H9 (cell line): ENCODE measurements at regions not wholly inside any gene's neighbourhood (a gene's known extent, or its start where the extent isn't known, plus 50 kb on each side); places are given as distances from the start of the nearest gene placed in this dataset.

ENCODE experiments used
- DNase-seq: peaks from one replicate; pipeline ENCODE4 v3.0.0-alpha.2; 2017
- H2AFZ ChIP-seq: one replicate; pipeline ENCODE4 v1.6.1; 2013; ENCODE audit warnings: mild to moderate bottlenecking, low read length, control low read depth, moderate library complexity
- H2AK5ac ChIP-seq: 2 replicates; pipeline ENCODE4 v1.6.1; 2013; ENCODE audit warnings: low read length, control low read depth, mixed read lengths; ENCODE audit not compliant: insufficient read length
- H2BK120ac ChIP-seq: one replicate; pipeline ENCODE4 v1.6.1; 2013; ENCODE audit warnings: low read depth, mild to moderate bottlenecking, low read length, control low read depth, inconsistent platforms; ENCODE audit not compliant: poor library complexity, severe bottlenecking
- H2BK12ac ChIP-seq: 2 replicates; pipeline ENCODE4 v1.6.1; 2013; ENCODE audit warnings: low read length, control low read depth, mixed read lengths, low read depth; ENCODE audit not compliant: insufficient read length
- H2BK15ac ChIP-seq: 2 replicates; pipeline ENCODE4 v1.6.1; 2013; ENCODE audit warnings: low read depth, low read length, control low read depth
- H2BK20ac ChIP-seq: one replicate; pipeline ENCODE4 v1.6.1; 2013; ENCODE audit warnings: low read depth, mild to moderate bottlenecking, low read length, control low read depth, inconsistent platforms; ENCODE audit not compliant: poor library complexity, severe bottlenecking
- H2BK5ac ChIP-seq: 2 replicates; pipeline ENCODE4 v1.6.1; 2013; ENCODE audit warnings: low read length, control low read depth, mixed read lengths; ENCODE audit not compliant: insufficient read length
- H3K14ac ChIP-seq: 2 replicates; pipeline ENCODE4 v1.6.1; 2013; ENCODE audit warnings: low read length, control low read depth; ENCODE audit not compliant: insufficient read depth
- H3K18ac ChIP-seq: 2 replicates; pipeline ENCODE4 v1.6.1; 2013; ENCODE audit warnings: low read depth, mild to moderate bottlenecking, mixed read lengths, low read length, control low read depth; ENCODE audit not compliant: insufficient read length
- H3K23ac ChIP-seq: 2 replicates; pipeline ENCODE4 v1.6.1; 2013; ENCODE audit warnings: low read length, control low read depth, mixed read lengths, low read depth; ENCODE audit not compliant: insufficient read length
- H3K23me2 ChIP-seq: 2 replicates; pipeline ENCODE4 v1.6.1; 2013; ENCODE audit warnings: low read depth, mild to moderate bottlenecking, mixed read lengths, low read length, control low read depth; ENCODE audit not compliant: insufficient read length, poor library complexity, severe bottlenecking
- H3K27ac ChIP-seq: 2 replicates; pipeline ENCODE4 v1.5.1; 2013; ENCODE audit warnings: low read length, control low read depth, mixed read lengths, low read depth; ENCODE audit not compliant: insufficient read length
- H3K27me3 ChIP-seq: 2 replicates; pipeline ENCODE4 v1.6.1; 2013; ENCODE audit warnings: low read length, control low read depth, inconsistent platforms; ENCODE audit not compliant: insufficient read depth
- H3K4ac ChIP-seq: 2 replicates; pipeline ENCODE4 v1.6.1; 2013; ENCODE audit warnings: low read depth, mild to moderate bottlenecking, control low read depth, inconsistent platforms, low read length, moderate library complexity
- H3K4me1 ChIP-seq: 2 replicates; pipeline ENCODE4 v1.6.1; 2013; ENCODE audit warnings: low read length, control low read depth, inconsistent platforms; ENCODE audit not compliant: insufficient read depth
- H3K4me2 ChIP-seq: 2 replicates; pipeline ENCODE4 v1.6.1; 2013; ENCODE audit warnings: low read length, control low read depth, mixed read lengths; ENCODE audit not compliant: insufficient read length, insufficient read depth
- H3K56ac ChIP-seq: 2 replicates; pipeline ENCODE4 v1.6.1; 2013; ENCODE audit warnings: low read depth, mild to moderate bottlenecking, mixed read lengths, low read length, control low read depth; ENCODE audit not compliant: insufficient read length
- H3K79me1 ChIP-seq: 2 replicates; pipeline ENCODE4 v1.6.1; 2013; ENCODE audit warnings: low read depth, mild to moderate bottlenecking, moderate library complexity, low read length, control low read depth, inconsistent platforms; ENCODE audit not compliant: insufficient read depth, poor library complexity, severe bottlenecking
- H3K79me2 ChIP-seq: 2 replicates; pipeline ENCODE4 v1.6.1; 2013; ENCODE audit warnings: low read length, control low read depth, inconsistent platforms; ENCODE audit not compliant: insufficient read depth
- H3K9ac ChIP-seq: 2 replicates; pipeline ENCODE4 v1.6.1; 2013; ENCODE audit warnings: low read length, control low read depth, mixed read lengths; ENCODE audit not compliant: insufficient read length; ENCODE audit errors: extremely low read depth
- H3K9me3 ChIP-seq: one replicate; pipeline ENCODE4 v1.6.1; 2013; ENCODE audit warnings: low read depth, low read length, inconsistent platforms; ENCODE audit not compliant: control insufficient read depth
- H3T11ph ChIP-seq: one replicate; pipeline ENCODE4 v1.6.1; 2013; ENCODE audit warnings: mild to moderate bottlenecking, low read length, control low read depth, inconsistent platforms
- H4K20me1 ChIP-seq: one replicate; pipeline ENCODE4 v1.6.1; 2013; ENCODE audit not compliant: control insufficient read depth, insufficient read length, insufficient read depth
- H4K5ac ChIP-seq: 2 replicates; pipeline ENCODE4 v1.6.1; 2013; ENCODE audit warnings: low read depth, mild to moderate bottlenecking, mixed read lengths, low read length, control low read depth; ENCODE audit not compliant: insufficient read length
- H4K8ac ChIP-seq: replicated peaks from 2 replicates; pipeline ENCODE4 v1.6.1; 2013; ENCODE audit warnings: low read length, control low read depth, mixed read lengths, low read depth; ENCODE audit not compliant: insufficient read length
- H4K91ac ChIP-seq: 2 replicates; pipeline ENCODE4 v1.6.1; 2013; ENCODE audit warnings: low read depth, mild to moderate bottlenecking, moderate library complexity, mixed read lengths, low read length, control low read depth; ENCODE audit not compliant: insufficient read length
- H3K27ac Mint-ChIP-seq, 3 experiments: 2 replicates in 2 of 3; 3 replicates in 1 of 3; pipeline ENCODE4 v1.8.0; 2020 to 2021; ENCODE audit warnings: mixed read lengths in 3 of 3, mild to moderate bottlenecking in 1 of 3, moderate library complexity in 1 of 3
- H3K27me3 Mint-ChIP-seq: 2 replicates; pipeline ENCODE4 v1.8.0; 2021; ENCODE audit warnings: low read depth, mild to moderate bottlenecking, moderate library complexity, mixed read lengths
- H3K36me3 Mint-ChIP-seq, 3 experiments: 2 replicates in 2 of 3; 3 replicates in 1 of 3; pipeline ENCODE4 v1.8.0; 2020 to 2021; ENCODE audit warnings: low read depth in 3 of 3, mixed read lengths in 3 of 3; ENCODE audit not compliant: insufficient read depth in 1 of 3
- H3K4me1 Mint-ChIP-seq, 2 experiments: 2 replicates each; pipeline ENCODE4 v1.8.0; 2020; ENCODE audit warnings: mixed read lengths in 2 of 2
- H3K4me3 Mint-ChIP-seq, 2 experiments: 2 replicates in 1 of 2; 3 replicates in 1 of 2; pipeline ENCODE4 v1.8.0; 2020 to 2021; ENCODE audit warnings: mild to moderate bottlenecking in 2 of 2, mixed read lengths in 2 of 2, moderate library complexity in 1 of 2
- H3K9me3 Mint-ChIP-seq, 2 experiments: 2 replicates in 1 of 2; 3 replicates in 1 of 2; pipeline ENCODE4 v1.8.0; 2020; ENCODE audit warnings: mild to moderate bottlenecking in 2 of 2, mixed read lengths in 2 of 2, moderate library complexity in 1 of 2
- WGBS: extraction: QIAGEN DNeasy Blood & Tissue Kit; methylation state at CpG from one replicate; pipeline ENCODE4 v1.1.7; 2013; ENCODE audit warnings: missing lambda C conversion rate, low lambda C conversion rate, mixed read lengths; ENCODE audit not compliant: insufficient read length; ENCODE audit errors: extremely low coverage; 5-methylcytosine and 5-hydroxymethylcytosine counted together
- TF ChIP-seq, protein P1 (sequence below): fragments of 200-600 bp; sonication (generic); conservative IDR thresholded peaks from 3 replicates; pipeline ENCODE4 v1.8.0; 2021; ENCODE audit warnings: antibody characterized with exemption, mild to moderate bottlenecking

DNA sequence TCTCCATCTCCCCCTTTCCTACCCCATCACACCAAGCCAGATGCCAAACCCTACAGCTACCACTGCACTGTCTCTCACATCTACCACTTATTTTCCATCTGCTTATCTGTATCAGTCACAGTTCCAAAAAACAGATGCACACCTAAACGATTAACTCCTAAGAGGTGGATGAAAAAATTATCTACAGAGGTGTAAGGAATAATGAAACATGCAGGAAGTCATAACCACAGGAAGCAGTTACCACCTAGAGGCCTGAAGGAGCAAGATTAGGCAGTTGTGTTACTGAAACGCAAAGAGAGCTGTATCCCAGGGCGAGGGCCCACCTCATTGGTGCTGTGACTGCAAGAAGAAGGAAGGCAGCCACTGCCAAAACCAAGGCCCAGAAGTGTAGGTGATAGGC, 87.8 kb upstream of the FAM241A start:
- Histone ChIP-seq H3K4ac (no peak overlapping the region), H2BK5ac (no peak overlapping the region), H3K4me2 (no peak overlapping the region), H3K27ac (no peak overlapping the region), H2BK20ac (no peak overlapping the region), H3K9ac (no peak overlapping the region), H4K20me1 (no peaks in the 10 kb centered on the region), H3K23me2 (no peaks in the 10 kb centered on the region), H3K4me1 (peaks cover 3% of the 10 kb centered on the region; the same call in 1 of the 2 replicates), H3K79me2 (no peaks in the 10 kb centered on the region), H4K5ac (no peak overlapping the region), H3K14ac (no peak overlapping the region), H4K8ac (no peak overlapping the region), H2BK15ac (no peak overlapping the region), H3K79me1 (no peaks in the 10 kb centered on the region), H2AFZ (no peak overlapping the region), H2AK5ac (no peak overlapping the region), H3K23ac (no peak overlapping the region), H2BK120ac (no peak overlapping the region), H3K9me3 (no peaks in the 10 kb centered on the region), H2BK12ac (no peak overlapping the region), H3T11ph (no peak overlapping the region), H3K27me3 (no peaks in the 10 kb centered on the region), H3K18ac (no peak overlapping the region), H3K56ac (no peak overlapping the region), H4K91ac (no peak overlapping the region)
- no peak for DNase-seq
- H3K27ac Mint-ChIP-seq = no peak overlapping the region
- peaks cover 0 to 4% of the 10 kb centered on the region in 2 experiments; a peak in 1 of 5 replicates for H3K9me3 Mint-ChIP-seq
- no peaks in the 10 kb centered on the region for H3K27me3 Mint-ChIP-seq
- H3K36me3 Mint-ChIP-seq = peaks cover 0 to 4% (median 0%) of the 10 kb centered on the region in 3 experiments; a peak in 2 of 7 replicates
- H3K4me1 Mint-ChIP-seq = peaks cover 16 to 17% of the 10 kb centered on the region in 2 experiments
- WGBS = no CpG with 5 or more reads among the region's 3 CpGs
- H3K4me3 Mint-ChIP-seq = no peak overlapping the region
- TF ChIP-seq, protein P1, sequence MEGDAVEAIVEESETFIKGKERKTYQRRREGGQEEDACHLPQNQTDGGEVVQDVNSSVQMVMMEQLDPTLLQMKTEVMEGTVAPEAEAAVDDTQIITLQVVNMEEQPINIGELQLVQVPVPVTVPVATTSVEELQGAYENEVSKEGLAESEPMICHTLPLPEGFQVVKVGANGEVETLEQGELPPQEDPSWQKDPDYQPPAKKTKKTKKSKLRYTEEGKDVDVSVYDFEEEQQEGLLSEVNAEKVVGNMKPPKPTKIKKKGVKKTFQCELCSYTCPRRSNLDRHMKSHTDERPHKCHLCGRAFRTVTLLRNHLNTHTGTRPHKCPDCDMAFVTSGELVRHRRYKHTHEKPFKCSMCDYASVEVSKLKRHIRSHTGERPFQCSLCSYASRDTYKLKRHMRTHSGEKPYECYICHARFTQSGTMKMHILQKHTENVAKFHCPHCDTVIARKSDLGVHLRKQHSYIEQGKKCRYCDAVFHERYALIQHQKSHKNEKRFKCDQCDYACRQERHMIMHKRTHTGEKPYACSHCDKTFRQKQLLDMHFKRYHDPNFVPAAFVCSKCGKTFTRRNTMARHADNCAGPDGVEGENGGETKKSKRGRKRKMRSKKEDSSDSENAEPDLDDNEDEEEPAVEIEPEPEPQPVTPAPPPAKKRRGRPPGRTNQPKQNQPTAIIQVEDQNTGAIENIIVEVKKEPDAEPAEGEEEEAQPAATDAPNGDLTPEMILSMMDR = no peak
